Mucosa of rectum (tissue), 2 donors: ENCODE measurements at regions not wholly inside any gene's neighbourhood (a gene's known extent, or its start where the extent isn't known, plus 50 kb on each side); places are given as distances from the start of the nearest gene placed in this dataset.

Source experiments
- H3K27ac ChIP-seq, 2 donors: one replicate each; pipeline ENCODE4 v1.7.0; 2013; ENCODE audit warnings: inconsistent platforms in 2 of 2, low read depth in 2 of 2, low read length in 2 of 2
- H3K27me3 ChIP-seq, 2 donors: one replicate each; pipeline ENCODE4 v1.7.0; 2013; ENCODE audit warnings: low read length in 2 of 2; ENCODE audit not compliant: control insufficient read depth in 2 of 2, insufficient read depth in 2 of 2
- H3K36me3 ChIP-seq, 2 donors: one replicate each; pipeline ENCODE4 v1.7.0; 2013; ENCODE audit warnings: low read length in 2 of 2; ENCODE audit not compliant: control insufficient read depth in 2 of 2, insufficient read depth in 2 of 2
- H3K4me1 ChIP-seq, 2 donors: one replicate each; pipeline ENCODE4 v1.7.0; 2013; ENCODE audit warnings: low read length in 2 of 2, mild to moderate bottlenecking in 1 of 2; ENCODE audit not compliant: control insufficient read depth in 2 of 2, insufficient read depth in 2 of 2
- H3K4me3 ChIP-seq, 2 donors: one replicate each; pipeline ENCODE4 v1.7.0; 2013; ENCODE audit warnings: low read length in 2 of 2
- H3K9ac ChIP-seq, 2 donors: one replicate each; pipeline ENCODE4 v1.7.0; 2013; ENCODE audit warnings: low read length in 2 of 2, low read depth in 1 of 2, mild to moderate bottlenecking in 1 of 2
- H3K9me3 ChIP-seq, 2 donors: one replicate each; pipeline ENCODE4 v1.7.0; 2013; ENCODE audit warnings: low read length in 2 of 2; ENCODE audit not compliant: control insufficient read depth in 2 of 2
- donor health status: healthy.
- donor health status: Normal muscosa, but diverticular disease.

- Histone ChIP-seq H3K27me3 (no peaks in the 10 kb centered on the region), H3K36me3 (no peaks in the 10 kb centered on the region), H3K27ac (no peak overlapping the region), H3K9ac (no peak overlapping the region), H3K4me1 (no peaks in the 10 kb centered on the region), H3K9me3 (no peaks in the 10 kb centered on the region), H3K4me3 (no peak overlapping the region)
Observed at GRCh38 chr17:71494062-71494855, 626.6 kb upstream of the SOX9 start.

GRCh38 chr17:71495420-71495819 is 625.4 kb upstream of the SOX9 start:
- Histone ChIP-seq H3K4me1 (no peaks in the 10 kb centered on the region), H3K27ac (no peak overlapping the region), H3K4me3 (no peak overlapping the region), H3K27me3 (no peaks in the 10 kb centered on the region), H3K9me3 (no peaks in the 10 kb centered on the region), H3K36me3 (no peaks in the 10 kb centered on the region), H3K9ac (no peak overlapping the region)

DNA sequence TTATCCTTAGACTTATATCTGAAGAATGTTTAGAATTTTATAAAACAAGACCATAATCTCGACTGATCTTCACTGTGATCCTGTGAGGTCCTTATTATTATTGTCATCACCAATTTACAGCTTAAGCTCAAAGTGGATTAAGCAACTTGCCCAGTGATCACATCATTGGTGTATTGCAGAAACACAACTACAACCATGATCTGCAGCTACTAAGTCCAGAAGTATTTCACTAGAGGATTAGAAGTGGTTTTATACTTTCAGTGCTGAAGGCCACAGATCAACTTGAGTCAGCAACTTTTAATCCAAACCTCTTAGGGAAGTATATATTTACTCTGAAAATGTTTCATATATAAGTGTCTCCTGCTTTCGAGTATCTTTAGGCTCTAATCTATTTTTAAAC is 624.3 kb upstream of the SOX9 start:
- no peaks in the 10 kb centered on the region for H3K4me1 ChIP-seq
- no peak overlapping the region for H3K4me3 ChIP-seq
- no peaks in the 10 kb centered on the region for H3K27me3 ChIP-seq
- no peak overlapping the region for H3K27ac ChIP-seq
- H3K36me3 ChIP-seq, result no peaks in the 10 kb centered on the region
- H3K9ac ChIP-seq, result no peak overlapping the region
- no peaks in the 10 kb centered on the region for H3K9me3 ChIP-seq

- no peaks in the 10 kb centered on the region for H3K4me1 ChIP-seq
- H3K4me3 ChIP-seq, result no peak overlapping the region
- H3K27ac ChIP-seq, result no peak overlapping the region
- H3K9me3 ChIP-seq, result no peaks in the 10 kb centered on the region
- H3K36me3 ChIP-seq, result no peaks in the 10 kb centered on the region
- H3K27me3 ChIP-seq, result no peaks in the 10 kb centered on the region
- H3K9ac ChIP-seq, result no peak overlapping the region
Observed at GRCh38 chr17:71500761-71501555, 619.9 kb upstream of the SOX9 start.

DNA sequence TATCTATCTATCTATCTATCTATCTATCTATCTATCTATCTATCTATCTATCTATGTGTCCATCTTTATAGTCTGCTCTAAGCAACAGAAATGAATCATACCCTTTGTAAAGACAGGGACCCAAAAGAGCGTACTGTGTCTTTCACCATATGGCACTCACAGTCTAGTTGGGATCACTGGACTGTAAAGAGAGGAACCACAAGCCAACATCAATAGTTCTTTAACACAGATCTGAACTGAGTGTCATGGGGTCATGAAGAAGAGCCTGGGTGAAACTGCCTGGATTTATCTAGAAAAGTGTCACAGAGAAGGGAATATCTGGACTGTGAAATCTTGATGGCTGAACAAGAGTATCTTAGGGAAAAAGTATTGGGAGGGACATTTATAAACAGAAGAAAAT is 619.1 kb upstream of the SOX9 start:
- H3K9ac ChIP-seq, result no peak overlapping the region
- H3K4me1 ChIP-seq, result no peaks in the 10 kb centered on the region
- H3K36me3 ChIP-seq, result no peaks in the 10 kb centered on the region
- H3K27ac ChIP-seq, result no peak overlapping the region
- H3K27me3 ChIP-seq, result no peaks in the 10 kb centered on the region
- no peak overlapping the region for H3K4me3 ChIP-seq
- H3K9me3 ChIP-seq, result no peaks in the 10 kb centered on the region

DNA sequence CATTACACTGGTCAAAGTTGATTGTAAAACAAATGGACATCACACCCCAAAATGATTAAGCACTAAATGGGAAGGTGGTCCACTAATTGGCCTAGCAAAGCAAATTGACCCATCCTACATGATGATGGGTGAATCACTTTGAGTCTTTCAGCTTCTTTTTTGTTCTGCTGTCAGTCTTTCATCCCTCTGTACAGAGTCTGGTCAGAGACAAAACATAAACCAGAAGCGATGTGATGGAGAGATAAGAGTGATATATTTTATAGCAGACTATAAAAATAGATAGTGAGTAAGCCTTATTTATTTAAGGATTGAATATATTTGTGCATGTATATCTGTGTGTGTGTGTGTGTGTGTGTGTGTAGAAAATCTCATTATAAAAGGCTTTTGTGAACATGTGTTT is 618.4 kb upstream of the SOX9 start:
- Histone ChIP-seq H3K4me1 (no peaks in the 10 kb centered on the region), H3K9me3 (no peaks in the 10 kb centered on the region), H3K9ac (no peak overlapping the region), H3K27me3 (no peaks in the 10 kb centered on the region), H3K27ac (no peak overlapping the region), H3K4me3 (no peak overlapping the region), H3K36me3 (no peaks in the 10 kb centered on the region)

- Histone ChIP-seq H3K27me3 (no peaks in the 10 kb centered on the region), H3K9me3 (no peaks in the 10 kb centered on the region), H3K27ac (no peak overlapping the region), H3K9ac (no peak overlapping the region), H3K36me3 (no peaks in the 10 kb centered on the region), H3K4me1 (no peaks in the 10 kb centered on the region), H3K4me3 (no peak overlapping the region)
Observed at GRCh38 chr17:71503710-71504465, 616.9 kb upstream of the SOX9 start.

DNA sequence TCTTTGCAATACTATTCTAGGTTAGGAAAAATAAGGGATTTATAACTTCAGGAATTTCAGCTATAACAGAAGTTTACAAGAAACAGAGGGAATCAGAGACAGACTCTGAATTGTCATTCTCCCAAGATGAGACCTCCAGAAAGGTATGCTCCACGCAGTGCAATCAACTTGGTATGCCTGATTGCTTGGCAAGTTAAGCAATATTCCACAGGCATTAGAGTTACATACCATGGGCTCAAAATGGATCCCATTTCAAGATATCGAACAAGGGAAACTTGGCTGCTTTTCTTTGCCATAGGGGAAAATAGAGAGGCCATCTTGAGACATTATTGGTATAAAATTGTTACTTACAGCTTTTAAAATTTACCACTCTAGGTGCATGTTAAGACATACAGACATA is 615.6 kb upstream of the SOX9 start:
- Histone ChIP-seq H3K4me1 (no peaks in the 10 kb centered on the region), H3K4me3 (no peak overlapping the region), H3K27ac (no peak overlapping the region), H3K9me3 (no peaks in the 10 kb centered on the region), H3K9ac (no peak overlapping the region), H3K27me3 (no peaks in the 10 kb centered on the region), H3K36me3 (no peaks in the 10 kb centered on the region)

- H3K36me3 ChIP-seq, result no peaks in the 10 kb centered on the region
Observed at GRCh38 chr17:71505981-71506380, 614.8 kb upstream of the SOX9 start.

More at GRCh38 chr17:71505981-71506380, 614.8 kb upstream of the SOX9 start:
- H3K4me3 ChIP-seq, result no peak overlapping the region
- no peak overlapping the region for H3K27ac ChIP-seq
- no peaks in the 10 kb centered on the region for H3K9me3 ChIP-seq
- H3K9ac ChIP-seq, result no peak overlapping the region
- H3K4me1 ChIP-seq, result no peaks in the 10 kb centered on the region
- H3K27me3 ChIP-seq, result no peaks in the 10 kb centered on the region
